ENCODE measurements at regions not wholly inside any gene's neighbourhood (a gene's known extent, or its start where the extent isn't known, plus 50 kb on each side); places are given as distances from the start of the nearest gene placed in this dataset.

- TF ChIP-seq POLR2A (IDR thresholded peaks at IDR 0.05; ENCODE audit: low read length) = no peak
- no peak for TF ChIP-seq GATA1 (IDR thresholded peaks at IDR 0.05; ENCODE audit: low read depth, low read length)
Measured at GRCh38 chr4:30028826-30029225, 691.3 kb upstream of the PCDH7 start.
